CD8-positive, alpha-beta memory T cell (primary cell): ENCODE measurements at regions not wholly inside any gene's neighbourhood (a gene's known extent, or its start where the extent isn't known, plus 50 kb on each side); places are given as distances from the start of the nearest gene placed in this dataset.

Experiments
- CTCF ChIA-PET: fragments of 350-600 bp; sonication (Branson Sonifier 250); formaldehyde crosslinking; loops from one replicate; lab custom pipeline; 2021; ENCODE audit warnings: antibody characterized with exemption; lab: Charles Lee
- POLR2A ChIA-PET: fragments of 350-600 bp; sonication (Branson Sonifier 250); formaldehyde crosslinking; loops from one replicate; lab custom pipeline; 2021; ENCODE audit warnings: antibody characterized with exemption; lab: Charles Lee
- DNase-seq, 5 donors: peaks; one replicate each; pipeline versions ENCODE4 v3.0.0 to v3.0.0-alpha.2; 2020 to 2022; ENCODE audit warnings: mixed read lengths in 1 of 5
- H3K27ac ChIP-seq: one replicate; pipeline ENCODE4 v1.7.0; 2013; ENCODE audit warnings: low read depth, mild to moderate bottlenecking, low read length, moderate library complexity
- H3K27me3 ChIP-seq: 2 replicates; pipeline ENCODE4 v1.7.0; 2013; ENCODE audit warnings: low read length, mild to moderate bottlenecking; ENCODE audit not compliant: insufficient read depth, poor library complexity, severe bottlenecking
- H3K36me3 ChIP-seq: 2 replicates; pipeline ENCODE4 v1.7.0; 2013; ENCODE audit warnings: mild to moderate bottlenecking, low read length, moderate library complexity; ENCODE audit not compliant: insufficient read depth
- H3K4me1 ChIP-seq: 2 replicates; pipeline ENCODE4 v1.7.0; 2013; ENCODE audit warnings: mild to moderate bottlenecking, low read length, moderate library complexity; ENCODE audit not compliant: insufficient read depth
- H3K4me3 ChIP-seq: 2 replicates; pipeline ENCODE4 v1.7.0; 2013; ENCODE audit warnings: mild to moderate bottlenecking, low read length
- H3K9me3 ChIP-seq: 2 replicates; pipeline ENCODE4 v1.7.0; 2013; ENCODE audit warnings: mild to moderate bottlenecking, low read length
- H3K27ac Mint-ChIP-seq, 8 donors: one replicate each; pipeline ENCODE4 v1.8.0; 2020 to 2021; ENCODE audit warnings: mixed read lengths in 8 of 8, mild to moderate bottlenecking in 6 of 8, inconsistent platforms in 3 of 8, moderate library complexity in 3 of 8
- H3K27me3 Mint-ChIP-seq, 2 donors: one replicate each; pipeline ENCODE4 v1.8.0; 2020 to 2021; ENCODE audit warnings: mixed read lengths in 2 of 2, mild to moderate bottlenecking in 1 of 2, moderate library complexity in 1 of 2
- H3K36me3 Mint-ChIP-seq, 3 donors: one replicate each; pipeline ENCODE4 v1.8.0; 2020 to 2021; ENCODE audit warnings: mixed read lengths in 3 of 3, inconsistent platforms in 1 of 3, mild to moderate bottlenecking in 1 of 3
- H3K4me1 Mint-ChIP-seq, 3 donors: one replicate each; pipeline ENCODE4 v1.8.0; 2020 to 2021; ENCODE audit warnings: mixed read lengths in 3 of 3, inconsistent platforms in 1 of 3, mild to moderate bottlenecking in 1 of 3
- H3K4me3 Mint-ChIP-seq, 7 donors: one replicate each; pipeline ENCODE4 v1.8.0; 2020 to 2021; ENCODE audit warnings: mixed read lengths in 7 of 7, mild to moderate bottlenecking in 6 of 7, moderate library complexity in 4 of 7, inconsistent platforms in 2 of 7
- H3K9me3 Mint-ChIP-seq, 5 donors: one replicate each; pipeline ENCODE4 v1.8.0; 2020 to 2022; ENCODE audit warnings: mixed read lengths in 5 of 5, mild to moderate bottlenecking in 3 of 5, moderate library complexity in 2 of 5, inconsistent platforms in 1 of 5

DNA sequence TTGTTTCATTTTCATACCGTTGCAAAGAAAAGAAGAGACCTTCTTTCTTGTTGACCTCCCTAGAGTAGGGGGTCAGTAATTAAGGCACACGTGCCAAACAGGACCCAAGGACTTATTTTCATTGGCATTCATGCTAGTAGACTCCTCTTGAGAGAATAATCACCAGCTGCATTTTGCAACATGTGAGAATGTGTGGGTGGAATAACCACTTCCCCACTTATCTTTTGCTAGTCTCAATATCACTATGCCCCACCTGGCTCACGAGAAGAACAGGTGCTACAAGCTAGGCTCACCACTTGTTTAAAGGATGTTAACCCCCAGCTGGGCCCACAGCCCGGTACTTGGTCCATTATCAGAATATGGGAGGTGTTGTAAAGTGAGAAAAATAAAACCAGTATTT lies 460.7 kb upstream of the MEF2C start:
- ChIA-PET POLR2A (no interaction called here), CTCF (no interaction called here)
- no peak overlapping the region for H3K4me3 ChIP-seq
- H3K9me3 ChIP-seq = no peaks in the 10 kb centered on the region
- H3K27ac ChIP-seq = no peak overlapping the region
- no peaks in the 10 kb centered on the region for H3K4me1 ChIP-seq
- DNase-seq = no peak
- Mint-ChIP-seq H3K9me3 (peaks cover 0 to 2% (median 0%) of the 10 kb centered on the region in 5 donors), H3K36me3 (no peaks in the 10 kb centered on the region), H3K4me3 (no peak overlapping the region), H3K27me3 (no peaks in the 10 kb centered on the region), H3K4me1 (peaks cover 0 to 3% (median 0%) of the 10 kb centered on the region in 3 donors), H3K27ac (peak overlapping the region in 1 of 8 donors; percentile 43)
- H3K36me3 ChIP-seq = no peaks in the 10 kb centered on the region
- H3K27me3 ChIP-seq = no peaks in the 10 kb centered on the region

DNA sequence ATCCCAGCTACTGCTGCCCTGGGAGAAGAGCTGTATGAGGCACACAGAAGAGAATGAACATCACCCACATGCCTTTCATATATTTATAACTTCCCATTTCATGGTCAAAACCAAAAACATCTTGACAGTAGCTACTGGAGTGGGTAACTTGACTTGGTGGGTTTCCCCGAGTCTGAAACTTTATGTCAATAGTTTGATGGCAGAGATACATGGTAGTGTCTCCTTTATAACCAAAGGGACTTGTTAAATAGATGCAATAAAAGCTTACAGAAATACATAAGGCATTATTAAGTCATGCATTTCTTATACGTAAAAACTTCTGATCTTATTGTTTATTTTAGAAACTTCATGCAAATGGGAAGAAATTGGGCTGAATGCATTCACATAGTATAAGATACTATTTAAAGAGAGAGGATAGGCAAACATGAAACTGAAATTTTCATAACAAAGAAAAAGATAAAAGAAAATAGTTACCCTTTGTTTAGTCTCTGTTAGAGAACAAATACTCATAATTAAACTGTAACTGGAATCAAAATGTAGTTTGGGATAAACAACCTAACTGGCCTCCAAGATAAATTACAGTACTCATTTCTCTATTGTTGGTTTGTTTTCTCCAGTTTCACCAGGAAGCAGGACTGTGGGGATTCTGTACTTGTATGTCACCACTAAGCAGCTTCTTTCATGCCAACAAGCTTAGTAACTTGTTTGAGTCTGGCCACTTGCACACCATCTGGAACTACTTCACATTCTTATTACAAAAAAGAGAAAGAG lies 459.3 kb upstream of the MEF2C start:
- ChIA-PET CTCF (no interaction called here), POLR2A (no interaction called here)
- H3K36me3 Mint-ChIP-seq = no peaks in the 10 kb centered on the region
- no peaks in the 10 kb centered on the region for H3K27me3 ChIP-seq
- H3K36me3 ChIP-seq = no peaks in the 10 kb centered on the region
- H3K4me3 Mint-ChIP-seq = no peak overlapping the region
- no peaks in the 10 kb centered on the region for H3K27me3 Mint-ChIP-seq
- no peaks in the 10 kb centered on the region for H3K4me1 ChIP-seq
- DNase-seq = no peak
- no peak overlapping the region for H3K27ac ChIP-seq
- H3K4me1 Mint-ChIP-seq = peaks cover 0 to 3% (median 0%) of the 10 kb centered on the region in 3 donors
- no peak overlapping the region for H3K27ac Mint-ChIP-seq
- H3K9me3 ChIP-seq = no peaks in the 10 kb centered on the region
- peaks cover 0 to 3% (median 2%) of the 10 kb centered on the region in 5 donors for H3K9me3 Mint-ChIP-seq
- no peak overlapping the region for H3K4me3 ChIP-seq

DNA sequence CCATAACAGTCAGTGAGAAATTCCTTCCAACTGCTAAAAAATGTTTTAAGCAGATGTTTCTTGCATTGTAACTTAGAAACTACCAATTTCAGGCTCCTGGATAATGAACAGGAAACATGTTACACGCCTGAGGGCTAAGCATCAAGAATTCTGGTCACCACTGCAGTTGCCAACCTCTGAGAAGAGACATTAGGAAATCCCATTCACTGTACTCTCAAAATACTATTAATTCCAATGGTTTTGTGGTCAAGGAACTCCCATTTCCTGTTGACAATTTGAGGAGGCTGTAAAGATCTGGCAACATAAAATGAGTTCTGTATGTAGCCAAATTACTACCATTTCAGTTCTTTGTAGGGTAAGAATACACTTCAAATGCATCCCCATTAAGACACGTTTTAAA lies 456.0 kb upstream of the MEF2C start:
- no peak overlapping the region for H3K27ac ChIP-seq
- peaks cover 0 to 12% (median 2%) of the 10 kb centered on the region in 5 donors for H3K9me3 Mint-ChIP-seq
- H3K27ac Mint-ChIP-seq = no peak overlapping the region
- CTCF ChIA-PET = no interaction called here
- H3K4me1 ChIP-seq = no peaks in the 10 kb centered on the region
- no peak overlapping the region for H3K4me3 Mint-ChIP-seq
- no peak for DNase-seq
- no peak overlapping the region for H3K4me3 ChIP-seq
- POLR2A ChIA-PET = no interaction called here
- no peaks in the 10 kb centered on the region for H3K9me3 ChIP-seq
- no peaks in the 10 kb centered on the region for H3K36me3 Mint-ChIP-seq
- no peaks in the 10 kb centered on the region for H3K27me3 Mint-ChIP-seq
- H3K36me3 ChIP-seq = no peaks in the 10 kb centered on the region
- H3K27me3 ChIP-seq = no peaks in the 10 kb centered on the region
- peaks cover 0 to 3% (median 0%) of the 10 kb centered on the region in 3 donors for H3K4me1 Mint-ChIP-seq

DNA sequence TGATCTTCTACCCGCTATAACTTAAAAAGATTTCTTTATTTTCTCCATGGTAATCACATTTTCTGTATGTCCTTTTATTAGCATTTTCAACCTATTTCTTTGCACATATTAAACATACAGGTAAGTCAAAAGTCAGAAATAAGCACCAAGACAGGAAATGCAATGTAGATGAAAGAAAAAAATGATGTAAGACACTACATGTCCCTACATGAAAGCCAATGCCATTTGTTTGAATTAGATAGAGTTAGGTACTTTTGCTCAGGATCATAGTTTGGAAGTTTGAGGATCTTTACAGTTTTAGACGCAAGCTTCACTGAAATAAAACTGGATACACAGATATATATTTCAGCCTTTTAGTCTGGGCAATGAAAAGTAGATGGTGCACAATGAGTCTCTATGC lies 453.1 kb upstream of the MEF2C start:
- H3K27me3 ChIP-seq = no peaks in the 10 kb centered on the region
- ChIA-PET POLR2A (no interaction called here), CTCF (no interaction called here)
- Mint-ChIP-seq H3K9me3 (peaks cover 0 to 20% (median 2%) of the 10 kb centered on the region in 5 donors), H3K36me3 (no peaks in the 10 kb centered on the region), H3K27ac (no peak overlapping the region), H3K4me1 (no peaks in the 10 kb centered on the region), H3K27me3 (no peaks in the 10 kb centered on the region), H3K4me3 (no peak overlapping the region)
- no peaks in the 10 kb centered on the region for H3K4me1 ChIP-seq
- no peak overlapping the region for H3K27ac ChIP-seq
- H3K4me3 ChIP-seq = no peak overlapping the region
- H3K36me3 ChIP-seq = no peaks in the 10 kb centered on the region
- no peak for DNase-seq
- no peaks in the 10 kb centered on the region for H3K9me3 ChIP-seq

DNA sequence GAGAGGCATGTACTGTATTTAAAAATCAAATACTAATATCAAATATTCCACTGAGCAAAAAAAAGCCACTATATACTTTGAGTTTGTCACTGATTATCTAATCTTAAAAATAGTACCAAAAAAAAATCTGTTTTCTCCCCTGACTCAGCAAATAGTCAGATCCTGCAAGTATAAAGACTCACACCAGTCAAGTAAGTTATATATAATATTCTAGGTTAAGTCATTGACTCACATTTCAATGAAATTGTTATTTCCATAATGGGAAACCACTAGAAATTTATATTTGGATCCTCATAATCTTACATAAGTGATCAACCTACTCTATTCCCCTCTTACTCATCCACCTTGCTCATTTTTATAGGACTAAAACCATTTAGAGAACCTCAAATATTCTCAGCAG lies 447.2 kb upstream of the MEF2C start:
- no peak overlapping the region for H3K27ac ChIP-seq
- H3K27me3 ChIP-seq = no peaks in the 10 kb centered on the region
- no peak overlapping the region for H3K27ac Mint-ChIP-seq
- H3K4me1 Mint-ChIP-seq = no peaks in the 10 kb centered on the region
- no peak overlapping the region for H3K4me3 Mint-ChIP-seq
- H3K9me3 ChIP-seq = no peaks in the 10 kb centered on the region
- H3K4me3 ChIP-seq = no peak overlapping the region
- no peaks in the 10 kb centered on the region for H3K36me3 ChIP-seq
- DNase-seq = no peak
- ChIA-PET POLR2A (no interaction called here), CTCF (no interaction called here)
- H3K27me3 Mint-ChIP-seq = no peaks in the 10 kb centered on the region
- no peaks in the 10 kb centered on the region for H3K36me3 Mint-ChIP-seq
- no peaks in the 10 kb centered on the region for H3K4me1 ChIP-seq
- peaks cover 3 to 17% (median 10%) of the 10 kb centered on the region in 5 donors for H3K9me3 Mint-ChIP-seq

DNA sequence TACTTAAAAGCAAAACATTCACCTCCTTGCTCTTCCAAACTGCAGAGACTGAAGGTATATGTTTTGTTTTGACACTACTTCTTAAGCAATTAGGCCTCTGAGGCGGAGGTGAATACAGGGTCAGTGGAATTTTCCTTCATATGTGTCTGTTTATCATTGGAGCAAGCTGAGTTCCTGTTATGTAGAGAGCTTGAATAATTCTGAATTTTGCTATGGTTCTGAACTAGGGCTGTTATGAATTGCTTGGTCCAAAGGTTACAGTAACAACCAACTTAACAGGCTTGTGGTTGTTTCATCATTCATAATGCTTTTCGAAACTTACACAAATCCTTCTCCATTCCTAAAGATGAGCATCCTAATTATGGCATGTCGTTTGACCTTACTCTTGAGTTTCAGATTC lies 444.6 kb upstream of the MEF2C start:
- H3K27me3 ChIP-seq = no peaks in the 10 kb centered on the region
- Mint-ChIP-seq H3K27ac (no peak overlapping the region), H3K36me3 (no peaks in the 10 kb centered on the region), H3K4me3 (no peak overlapping the region), H3K27me3 (no peaks in the 10 kb centered on the region), H3K9me3 (peaks cover 3 to 10% (median 9%) of the 10 kb centered on the region in 5 donors), H3K4me1 (no peaks in the 10 kb centered on the region)
- H3K4me1 ChIP-seq = no peaks in the 10 kb centered on the region
- no peak overlapping the region for H3K4me3 ChIP-seq
- no peaks in the 10 kb centered on the region for H3K9me3 ChIP-seq
- H3K36me3 ChIP-seq = no peaks in the 10 kb centered on the region
- POLR2A ChIA-PET = no interaction called here
- no peak overlapping the region for H3K27ac ChIP-seq
- CTCF ChIA-PET = no interaction called here
- no peak for DNase-seq

DNA sequence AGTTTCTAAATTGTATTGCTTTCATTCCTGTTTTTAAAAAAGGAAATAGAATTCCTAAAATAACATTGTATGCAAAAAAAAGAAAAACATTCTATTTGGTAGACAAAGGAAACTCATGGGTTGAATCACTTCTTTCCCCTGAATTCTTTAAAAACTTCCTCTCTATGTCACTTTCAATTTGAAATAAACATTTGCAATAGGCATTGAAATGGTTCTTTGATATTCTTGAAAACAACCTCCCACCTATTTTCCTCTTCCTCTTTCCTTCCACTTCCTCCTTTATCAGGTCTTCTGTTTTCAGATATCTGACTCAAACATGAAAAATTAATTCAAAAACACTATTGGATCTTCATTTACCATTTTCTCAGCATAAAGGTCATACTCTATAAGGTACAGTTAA lies 442.0 kb upstream of the MEF2C start:
- DNase-seq = no peak
- no peaks in the 10 kb centered on the region for H3K36me3 ChIP-seq
- Mint-ChIP-seq H3K4me1 (no peaks in the 10 kb centered on the region), H3K27me3 (no peaks in the 10 kb centered on the region), H3K36me3 (no peaks in the 10 kb centered on the region), H3K9me3 (peaks cover 0 to 9% (median 3%) of the 10 kb centered on the region in 5 donors), H3K27ac (no peak overlapping the region), H3K4me3 (no peak overlapping the region)
- no peaks in the 10 kb centered on the region for H3K4me1 ChIP-seq
- no peaks in the 10 kb centered on the region for H3K9me3 ChIP-seq
- CTCF ChIA-PET = no interaction called here
- no peak overlapping the region for H3K27ac ChIP-seq
- POLR2A ChIA-PET = no interaction called here
- H3K27me3 ChIP-seq = no peaks in the 10 kb centered on the region
- H3K4me3 ChIP-seq = no peak overlapping the region

DNA sequence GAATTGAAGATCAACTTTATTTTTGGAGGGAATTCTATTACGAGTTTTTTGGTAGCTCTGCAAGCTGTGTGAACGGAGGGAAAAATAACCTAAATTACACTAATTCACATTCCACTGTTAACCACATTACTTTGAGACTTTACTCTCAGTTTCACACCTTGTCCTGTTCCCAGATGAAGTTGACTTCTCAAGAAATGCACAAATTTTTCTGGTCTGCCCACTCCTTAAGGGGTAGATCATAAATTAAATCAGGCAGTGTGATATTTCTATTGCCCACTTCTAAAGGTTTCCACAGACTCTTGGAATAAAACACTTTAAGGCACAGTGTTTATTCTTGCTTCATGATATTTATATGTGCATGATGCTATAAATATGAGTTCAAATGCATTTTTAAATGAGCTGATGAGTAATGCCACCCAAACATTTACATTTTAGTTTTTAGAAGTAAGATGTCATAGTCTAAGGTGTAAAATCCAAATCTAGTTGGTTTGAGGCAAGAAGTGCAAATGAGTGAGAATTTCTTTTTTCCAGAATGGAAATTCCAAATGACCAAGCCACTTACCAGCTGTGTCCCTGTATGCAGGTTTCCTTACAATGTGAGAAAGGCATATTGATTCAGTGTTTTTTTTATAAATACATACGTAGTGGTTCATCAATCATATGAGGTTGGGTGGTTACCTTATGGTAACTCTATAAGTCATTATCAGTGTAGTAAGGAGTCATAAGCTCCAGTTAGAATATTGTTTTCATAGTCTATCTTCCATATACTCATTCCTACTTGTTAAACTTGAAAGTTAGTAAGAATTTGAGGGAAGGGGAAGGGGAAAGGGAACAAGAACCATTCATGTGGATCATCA lies 437.7 kb upstream of the MEF2C start:
- ChIA-PET CTCF (no interaction called here), POLR2A (no interaction called here)
- Histone ChIP-seq H3K27ac (no peak overlapping the region), H3K4me3 (no peak overlapping the region), H3K9me3 (no peaks in the 10 kb centered on the region), H3K36me3 (no peaks in the 10 kb centered on the region), H3K4me1 (no peaks in the 10 kb centered on the region), H3K27me3 (no peaks in the 10 kb centered on the region)
- peaks cover 0 to 8% (median 4%) of the 10 kb centered on the region in 5 donors for H3K9me3 Mint-ChIP-seq
- no peaks in the 10 kb centered on the region for H3K36me3 Mint-ChIP-seq
- H3K4me1 Mint-ChIP-seq = no peaks in the 10 kb centered on the region
- no peak for DNase-seq
- no peak overlapping the region for H3K4me3 Mint-ChIP-seq
- H3K27me3 Mint-ChIP-seq = no peaks in the 10 kb centered on the region
- no peak overlapping the region for H3K27ac Mint-ChIP-seq
